ENCODE measurements at regions not wholly inside any gene's neighbourhood (a gene's known extent, or its start where the extent isn't known, plus 50 kb on each side); places are given as distances from the start of the nearest gene placed in this dataset.

DNA sequence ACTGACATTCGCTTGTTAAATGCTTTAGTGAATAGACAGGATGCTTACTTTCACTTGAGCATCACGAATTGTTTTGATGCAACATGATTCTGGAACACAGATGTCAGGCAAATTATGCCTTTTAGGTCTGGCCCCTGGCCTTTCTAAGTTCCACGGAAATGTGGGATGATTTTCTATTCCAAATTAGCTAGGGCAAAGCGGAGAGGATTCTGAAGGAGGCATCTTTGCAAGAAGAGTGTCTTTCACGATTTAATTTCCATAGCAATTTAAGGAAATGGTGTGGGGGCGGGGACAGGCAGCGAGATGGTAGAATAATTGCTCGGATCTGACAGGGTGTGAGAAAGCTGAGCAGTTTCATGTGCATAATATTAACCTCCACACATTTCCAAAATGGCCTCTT is 238.5 kb upstream of the KCNMB2 start:
- no peak for DNase-seq (ENCODE audit: low read depth)

DNA sequence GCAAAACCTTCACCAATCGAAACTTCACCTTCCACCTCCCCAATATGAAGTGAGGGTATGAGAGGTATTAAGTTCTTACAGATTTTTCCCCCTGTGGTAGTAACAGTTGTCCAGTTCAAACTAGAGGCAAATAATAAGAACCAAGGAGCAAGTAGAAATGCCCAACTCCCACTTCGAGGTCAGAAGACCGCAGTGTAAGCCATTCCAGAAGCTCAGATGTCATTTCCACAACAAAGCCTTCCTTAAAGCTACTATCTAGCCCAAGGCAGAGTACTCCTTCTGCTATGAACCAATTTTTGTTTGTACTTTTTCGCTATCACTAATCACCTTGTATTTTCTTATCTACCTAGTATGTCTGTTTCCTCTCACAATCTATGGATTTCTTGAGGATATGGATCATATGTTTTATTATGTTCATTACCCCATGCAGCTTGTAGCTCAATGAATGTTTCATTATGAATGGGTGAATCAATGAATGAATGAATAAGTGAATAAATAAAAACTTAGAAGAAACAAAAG is 235.7 kb upstream of the KCNMB2 start:
- DNase-seq (ENCODE audit: low read depth) = no peak
- H3K4me3 ChIP-seq (ENCODE audit: low read depth, low read length) = no peak overlapping the region
- TF ChIP-seq CTCF (IDR thresholded peaks at IDR 0.05; ENCODE audit: low read depth, low read length, missing control alignments) = no peak

More for the DNA sequence above, 238.5 kb upstream of the KCNMB2 start:
- no peak for TF ChIP-seq CTCF (IDR thresholded peaks at IDR 0.05; ENCODE audit: low read depth, low read length, missing control alignments)
- no peak overlapping the region for H3K4me3 ChIP-seq (ENCODE audit: low read depth, low read length)

DNA sequence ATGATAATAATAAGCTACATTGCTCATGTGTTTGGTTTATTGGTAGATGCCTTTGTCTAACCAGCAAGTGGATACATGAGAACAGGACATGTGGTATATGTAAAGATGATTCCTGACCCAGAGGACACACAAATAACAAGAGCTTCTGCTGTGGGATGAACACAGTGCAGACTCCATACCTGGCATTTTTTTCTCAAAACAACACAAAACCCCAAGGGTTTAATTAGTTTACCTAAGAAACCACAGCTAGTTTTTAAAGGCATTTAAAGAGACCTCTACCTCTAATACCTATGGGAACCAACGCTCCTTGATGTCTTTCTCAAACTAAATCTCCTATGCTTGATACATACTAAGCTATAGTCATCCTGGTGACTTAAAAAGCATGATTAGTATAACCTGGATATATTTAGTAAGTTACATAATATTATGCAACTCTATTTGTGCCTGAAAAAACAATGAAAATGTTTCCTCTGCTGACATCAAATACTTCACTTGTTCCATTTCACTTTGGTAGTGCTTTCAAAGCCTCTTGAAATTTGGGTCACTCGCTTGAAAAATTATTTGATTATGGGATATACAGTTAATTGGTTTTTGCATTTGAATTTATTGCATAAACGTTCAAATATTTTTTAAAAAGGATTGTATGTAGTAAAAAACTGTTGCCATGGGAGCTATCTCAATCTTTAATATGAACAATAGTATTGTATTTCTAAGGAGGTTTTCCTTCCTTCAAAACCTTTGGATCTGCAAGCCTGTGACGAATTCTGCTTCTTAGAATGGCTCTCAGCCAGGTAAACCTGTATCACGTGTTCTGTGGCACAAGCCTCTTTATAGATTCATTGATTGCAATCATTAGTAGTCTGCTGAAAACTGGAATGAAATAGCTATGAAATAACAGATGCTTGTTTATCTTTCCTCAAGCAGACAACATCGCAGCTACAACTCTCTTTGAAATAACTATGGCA is 233.0 kb upstream of the KCNMB2 start:
- no peak for TF ChIP-seq CTCF (IDR thresholded peaks at IDR 0.05; ENCODE audit: low read depth, low read length, missing control alignments)
- DNase-seq (ENCODE audit: low read depth) = no peak

GRCh38 chr3:178304758-178305467 is 231.3 kb upstream of the KCNMB2 start:
- no peak for DNase-seq (ENCODE audit: low read depth)
- TF ChIP-seq CTCF (IDR thresholded peaks at IDR 0.05; ENCODE audit: low read depth, low read length, missing control alignments) = no peak
- no peak overlapping the region for H3K4me3 ChIP-seq (ENCODE audit: low read depth, low read length)

More for the DNA sequence above, 233.0 kb upstream of the KCNMB2 start:
- H3K4me3 ChIP-seq (ENCODE audit: low read depth, low read length) = no peak overlapping the region

DNA sequence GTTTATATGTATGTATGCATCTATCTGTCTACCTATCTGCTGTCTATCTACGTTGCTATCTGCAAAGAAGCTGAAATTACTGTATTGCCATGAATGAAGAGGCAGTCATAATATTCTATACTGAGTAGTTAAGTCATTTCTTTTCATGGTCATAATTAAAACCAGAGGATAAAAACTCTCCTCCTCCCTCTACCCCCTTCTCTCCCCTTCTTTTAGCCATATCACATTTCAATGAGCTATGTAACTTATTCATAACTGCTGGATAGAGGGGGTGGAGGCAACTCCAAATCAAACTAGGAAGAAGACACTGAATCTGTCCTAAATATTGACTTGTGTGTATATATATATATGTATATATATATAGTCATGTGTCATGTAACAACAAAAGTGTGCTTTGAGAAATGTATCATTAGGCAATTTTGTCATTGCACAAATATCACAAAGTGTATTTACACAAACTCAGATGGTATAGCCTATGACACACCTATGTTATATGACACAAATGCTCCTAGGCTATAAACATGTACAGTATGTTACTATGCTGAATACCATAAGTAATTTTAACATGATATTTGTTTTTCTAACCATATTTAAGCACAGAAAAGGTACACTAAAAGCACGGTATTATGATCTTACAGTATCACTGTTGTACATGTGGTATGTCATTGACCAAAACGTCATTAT is 229.7 kb upstream of the KCNMB2 start:
- H3K4me3 ChIP-seq (ENCODE audit: low read depth, low read length) = no peak overlapping the region
- TF ChIP-seq CTCF (IDR thresholded peaks at IDR 0.05; ENCODE audit: low read depth, low read length, missing control alignments) = no peak
- DNase-seq (ENCODE audit: low read depth) = no peak

DNA sequence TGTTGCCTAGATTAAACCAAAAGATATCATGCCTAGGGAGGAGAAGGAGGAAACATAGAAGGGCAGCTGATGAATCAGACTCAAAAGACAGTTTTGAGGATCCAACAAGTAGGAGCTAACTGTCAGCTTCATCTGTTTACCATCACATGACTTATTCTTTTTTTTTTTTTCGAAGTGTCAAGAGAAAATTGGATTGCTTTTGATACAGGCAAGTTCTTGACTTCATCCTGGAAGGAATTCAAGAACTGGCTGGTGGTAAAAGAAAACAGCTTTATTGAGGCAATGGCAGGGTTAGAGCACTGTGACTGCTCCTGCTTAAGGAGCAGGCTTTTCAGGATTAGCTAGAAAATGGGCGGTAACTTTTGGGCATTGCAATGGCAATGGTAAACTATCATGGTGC is 227.5 kb upstream of the KCNMB2 start:
- no peak for TF ChIP-seq CTCF (IDR thresholded peaks at IDR 0.05; ENCODE audit: low read depth, low read length, missing control alignments)
- DNase-seq (ENCODE audit: low read depth) = no peak
- H3K4me3 ChIP-seq (ENCODE audit: low read depth, low read length) = no peak overlapping the region

Data from GM12864 (cell line).